Activated naive CD4-positive, alpha-beta T cell treated with anti-CD3 and anti-CD28 coated beads, Interleukin-2, amount 10 ng/mL, durations not matched to agents 7 days and 5 days (primary cell): ENCODE measurements at regions not wholly inside any gene's neighbourhood (a gene's known extent, or its start where the extent isn't known, plus 50 kb on each side); places are given as distances from the start of the nearest gene placed in this dataset.
"Not testable (repeated sequence)": the region's sequence is repeated elsewhere in the genome, so short reads cannot be mapped to it uniquely, and the experiment has no call there.

Experiments
- CTCF ChIA-PET: fragments of 350-600 bp; sonication (Branson Sonifier 250); formaldehyde crosslinking; loops from one replicate; lab custom pipeline; 2021; ENCODE audit warnings: antibody characterized with exemption; lab: Charles Lee
- DNase-seq: peaks from one replicate; pipeline ENCODE4 v3.0.0-alpha.2; 2020
- H3K27ac Mint-ChIP-seq: one replicate; pipeline ENCODE4 v1.8.0; 2021; ENCODE audit warnings: mild to moderate bottlenecking, moderate library complexity, mixed read lengths
- H3K27me3 Mint-ChIP-seq: one replicate; pipeline ENCODE4 v1.8.0; 2021; ENCODE audit warnings: mild to moderate bottlenecking, mixed read lengths
- H3K36me3 Mint-ChIP-seq: one replicate; pipeline ENCODE4 v1.8.0; 2021; ENCODE audit warnings: mixed read lengths
- H3K4me1 Mint-ChIP-seq: one replicate; pipeline ENCODE4 v1.8.0; 2021; ENCODE audit warnings: mixed read lengths
- H3K4me3 Mint-ChIP-seq: one replicate; pipeline ENCODE4 v1.8.0; 2021; ENCODE audit warnings: mild to moderate bottlenecking, moderate library complexity, mixed read lengths
- H3K9me3 Mint-ChIP-seq: one replicate; pipeline ENCODE4 v1.8.0; 2021; ENCODE audit warnings: mixed read lengths

GRCh38 chr17:70581459-70581858 is 412.1 kb downstream of the KCNJ2 start:
- no peak overlapping the region for H3K27ac Mint-ChIP-seq
- no peak overlapping the region for H3K4me3 Mint-ChIP-seq
- no peaks in the 10 kb centered on the region for H3K36me3 Mint-ChIP-seq
- no peaks in the 10 kb centered on the region for H3K27me3 Mint-ChIP-seq
- peaks cover 6% of the 10 kb centered on the region for H3K9me3 Mint-ChIP-seq
- CTCF ChIA-PET, result no interaction called here
- no peaks in the 10 kb centered on the region for H3K4me1 Mint-ChIP-seq
- DNase-seq, result no peak

GRCh38 chr17:70582777-70583176 is 413.4 kb downstream of the KCNJ2 start:
- H3K4me1 Mint-ChIP-seq, result no peaks in the 10 kb centered on the region

GRCh38 chr17:70584255-70584654 is 414.9 kb downstream of the KCNJ2 start:
- H3K27me3 Mint-ChIP-seq, result no peaks in the 10 kb centered on the region
- DNase-seq, result no peak
- no peak overlapping the region for H3K4me3 Mint-ChIP-seq
- H3K4me1 Mint-ChIP-seq, result no peaks in the 10 kb centered on the region
- peaks cover 5% of the 10 kb centered on the region for H3K9me3 Mint-ChIP-seq
- H3K36me3 Mint-ChIP-seq, result no peaks in the 10 kb centered on the region
- CTCF ChIA-PET, result no interaction called here
- H3K27ac Mint-ChIP-seq, result no peak overlapping the region

More at GRCh38 chr17:70582777-70583176, 413.4 kb downstream of the KCNJ2 start:
- CTCF ChIA-PET, result no interaction called here
- Mint-ChIP-seq H3K27ac (no peak overlapping the region), H3K27me3 (no peaks in the 10 kb centered on the region), H3K36me3 (no peaks in the 10 kb centered on the region), H3K9me3 (peaks cover 6% of the 10 kb centered on the region), H3K4me3 (no peak overlapping the region)
- no peak for DNase-seq

- DNase-seq, result no peak
- H3K27ac Mint-ChIP-seq, result no peak overlapping the region
Measured at GRCh38 chr17:70588003-70588402, 418.7 kb downstream of the KCNJ2 start.

GRCh38 chr17:70597774-70598173 is 428.4 kb downstream of the KCNJ2 start:
- no peak for DNase-seq
- CTCF ChIA-PET, result no interaction called here

More at GRCh38 chr17:70588003-70588402, 418.7 kb downstream of the KCNJ2 start:
- Mint-ChIP-seq H3K9me3 (peaks cover 4% of the 10 kb centered on the region), H3K36me3 (no peaks in the 10 kb centered on the region), H3K4me1 (no peaks in the 10 kb centered on the region), H3K4me3 (no peak overlapping the region), H3K27me3 (no peaks in the 10 kb centered on the region)
- CTCF ChIA-PET, result interaction anchor here (0.6 kb wide), 1 partner anchor 198 kb away, joined by 4 read pairs; no protein-coding TSS in a partner anchor

GRCh38 chr17:70599198-70599597 is 429.9 kb downstream of the KCNJ2 start:
- H3K4me1 Mint-ChIP-seq, result no peaks in the 10 kb centered on the region
- no peak for DNase-seq
- H3K4me3 Mint-ChIP-seq, result no peak overlapping the region
- no peaks in the 10 kb centered on the region for H3K36me3 Mint-ChIP-seq
- no peaks in the 10 kb centered on the region for H3K9me3 Mint-ChIP-seq
- H3K27me3 Mint-ChIP-seq, result no peaks in the 10 kb centered on the region
- no peak overlapping the region for H3K27ac Mint-ChIP-seq
- CTCF ChIA-PET, result interaction anchor here (0.6 kb wide), 1 partner anchor 1454 kb away, joined by 3 read pairs; no protein-coding TSS in a partner anchor

More at GRCh38 chr17:70597774-70598173, 428.4 kb downstream of the KCNJ2 start:
- Mint-ChIP-seq H3K4me3 (no peak overlapping the region), H3K27ac (no peak overlapping the region), H3K36me3 (no peaks in the 10 kb centered on the region), H3K4me1 (no peaks in the 10 kb centered on the region), H3K27me3 (no peaks in the 10 kb centered on the region), H3K9me3 (no peaks in the 10 kb centered on the region)

GRCh38 chr17:70599945-70600344 is 430.6 kb downstream of the KCNJ2 start:
- not testable (repeated sequence) for H3K9me3 Mint-ChIP-seq, H3K36me3 Mint-ChIP-seq, DNase-seq, H3K4me1 Mint-ChIP-seq, H3K27ac Mint-ChIP-seq, H3K27me3 Mint-ChIP-seq, H3K4me3 Mint-ChIP-seq
- CTCF ChIA-PET, result interaction anchor here (0.6 kb wide), 1 partner anchor 1453 kb away, joined by 3 read pairs; no protein-coding TSS in a partner anchor

- no peak overlapping the region for H3K4me3 Mint-ChIP-seq
- H3K27ac Mint-ChIP-seq, result no peak overlapping the region
- H3K27me3 Mint-ChIP-seq, result no peaks in the 10 kb centered on the region
- no peak for DNase-seq
- H3K4me1 Mint-ChIP-seq, result no peaks in the 10 kb centered on the region
- H3K9me3 Mint-ChIP-seq, result no peaks in the 10 kb centered on the region
- H3K36me3 Mint-ChIP-seq, result no peaks in the 10 kb centered on the region
- CTCF ChIA-PET, result no interaction called here
Measured at GRCh38 chr17:70603226-70603625, 433.9 kb downstream of the KCNJ2 start.

GRCh38 chr17:70604854-70605253 is 435.5 kb downstream of the KCNJ2 start:
- no peak overlapping the region for H3K27ac Mint-ChIP-seq
- CTCF ChIA-PET, result no interaction called here
- no peaks in the 10 kb centered on the region for H3K4me1 Mint-ChIP-seq
- no peaks in the 10 kb centered on the region for H3K9me3 Mint-ChIP-seq
- H3K36me3 Mint-ChIP-seq, result no peaks in the 10 kb centered on the region
- no peak for DNase-seq
- H3K27me3 Mint-ChIP-seq, result no peaks in the 10 kb centered on the region
- no peak overlapping the region for H3K4me3 Mint-ChIP-seq

GRCh38 chr17:70606086-70606485 is 436.8 kb downstream of the KCNJ2 start:
- CTCF ChIA-PET, result no interaction called here
- no peaks in the 10 kb centered on the region for H3K4me1 Mint-ChIP-seq
- no peak for DNase-seq
- H3K27ac Mint-ChIP-seq, result no peak overlapping the region
- H3K9me3 Mint-ChIP-seq, result no peaks in the 10 kb centered on the region
- H3K27me3 Mint-ChIP-seq, result no peaks in the 10 kb centered on the region
- no peaks in the 10 kb centered on the region for H3K36me3 Mint-ChIP-seq
- H3K4me3 Mint-ChIP-seq, result no peak overlapping the region

- Mint-ChIP-seq H3K4me1 (no peaks in the 10 kb centered on the region), H3K36me3 (no peaks in the 10 kb centered on the region), H3K9me3 (no peaks in the 10 kb centered on the region), H3K27ac (no peak overlapping the region), H3K27me3 (no peaks in the 10 kb centered on the region), H3K4me3 (no peak overlapping the region)
- no peak for DNase-seq
- CTCF ChIA-PET, result no interaction called here
Measured at GRCh38 chr17:70608193-70608592, 438.9 kb downstream of the KCNJ2 start.

- H3K4me3 Mint-ChIP-seq, result no peak overlapping the region
- H3K27ac Mint-ChIP-seq, result no peak overlapping the region
- no peak for DNase-seq
- H3K4me1 Mint-ChIP-seq, result no peaks in the 10 kb centered on the region
- no peaks in the 10 kb centered on the region for H3K27me3 Mint-ChIP-seq
- no peaks in the 10 kb centered on the region for H3K9me3 Mint-ChIP-seq
- CTCF ChIA-PET, result no interaction called here
- no peaks in the 10 kb centered on the region for H3K36me3 Mint-ChIP-seq
Measured at GRCh38 chr17:70608957-70609356, 439.6 kb downstream of the KCNJ2 start.

GRCh38 chr17:70609566-70609965 is 440.2 kb downstream of the KCNJ2 start:
- H3K4me1 Mint-ChIP-seq, result no peaks in the 10 kb centered on the region
- H3K4me3 Mint-ChIP-seq, result no peak overlapping the region
- H3K36me3 Mint-ChIP-seq, result no peaks in the 10 kb centered on the region
- no peaks in the 10 kb centered on the region for H3K27me3 Mint-ChIP-seq
- no peak overlapping the region for H3K27ac Mint-ChIP-seq
- DNase-seq, result no peak
- CTCF ChIA-PET, result no interaction called here
- H3K9me3 Mint-ChIP-seq, result no peaks in the 10 kb centered on the region

- Mint-ChIP-seq H3K4me1 (no peaks in the 10 kb centered on the region), H3K9me3 (no peaks in the 10 kb centered on the region), H3K27ac (no peak overlapping the region), H3K27me3 (no peaks in the 10 kb centered on the region), H3K4me3 (no peak overlapping the region), H3K36me3 (no peaks in the 10 kb centered on the region)
- no peak for DNase-seq
- CTCF ChIA-PET, result no interaction called here
Measured at GRCh38 chr17:70610161-70610560, 440.8 kb downstream of the KCNJ2 start.

GRCh38 chr17:70613681-70614080 is 444.3 kb downstream of the KCNJ2 start:
- Mint-ChIP-seq H3K9me3 (no peaks in the 10 kb centered on the region), H3K4me1 (no peaks in the 10 kb centered on the region), H3K4me3 (no peak overlapping the region), H3K36me3 (no peaks in the 10 kb centered on the region), H3K27ac (no peak overlapping the region), H3K27me3 (no peaks in the 10 kb centered on the region)
- DNase-seq, result no peak
- CTCF ChIA-PET, result no interaction called here

GRCh38 chr17:70615831-70616230 is 446.5 kb downstream of the KCNJ2 start:
- no peaks in the 10 kb centered on the region for H3K9me3 Mint-ChIP-seq
- H3K27me3 Mint-ChIP-seq, result no peaks in the 10 kb centered on the region
- no peak for DNase-seq
- H3K4me1 Mint-ChIP-seq, result no peaks in the 10 kb centered on the region
- H3K4me3 Mint-ChIP-seq, result no peak overlapping the region
- CTCF ChIA-PET, result no interaction called here
- H3K27ac Mint-ChIP-seq, result no peak overlapping the region
- H3K36me3 Mint-ChIP-seq, result no peaks in the 10 kb centered on the region
